ENCODE measurements at regions not wholly inside any gene's neighbourhood (a gene's known extent, or its start where the extent isn't known, plus 50 kb on each side); places are given as distances from the start of the nearest gene placed in this dataset.

GRCh38 chr21:16983420-16983819 lies 529.4 kb upstream of the CXADR start:
- TF ChIP-seq POLR2A (IDR thresholded peaks at IDR 0.05) (no peak), CTCF (IDR thresholded peaks at IDR 0.05) (no peak), EP300 (IDR thresholded peaks at IDR 0.05) (no peak)
